Stimulated activated naive CD8-positive, alpha-beta T cell treated with anti-CD3 and anti-CD28 coated beads, Interleukin-15, Interleukin-2, amounts not matched to agents 100 ng/mL and 50 ng/mL, for 24 hours (primary cell): ENCODE measurements at regions not wholly inside any gene's neighbourhood (a gene's known extent, or its start where the extent isn't known, plus 50 kb on each side); places are given as distances from the start of the nearest gene placed in this dataset.
"Not testable (repeated sequence)": the region's sequence is repeated elsewhere in the genome, so short reads cannot be mapped to it uniquely, and the experiment has no call there.

Experiments used
- H3K27ac Mint-ChIP-seq: one replicate; pipeline ENCODE4 v1.8.0; 2021; ENCODE audit warnings: mild to moderate bottlenecking, mixed read lengths
- H3K27me3 Mint-ChIP-seq: one replicate; pipeline ENCODE4 v1.8.0; 2021; ENCODE audit warnings: mixed read lengths
- H3K36me3 Mint-ChIP-seq: one replicate; pipeline ENCODE4 v1.8.0; 2021; ENCODE audit warnings: low read depth, mixed read lengths
- H3K4me1 Mint-ChIP-seq: one replicate; pipeline ENCODE4 v1.8.0; 2021; ENCODE audit warnings: low read depth, mixed read lengths
- H3K4me3 Mint-ChIP-seq: one replicate; pipeline ENCODE4 v1.8.0; 2021; ENCODE audit warnings: mild to moderate bottlenecking, mixed read lengths
- H3K9me3 Mint-ChIP-seq: one replicate; pipeline ENCODE4 v1.8.0; 2021; ENCODE audit warnings: mixed read lengths

GRCh38 chr12:66808606-66809005 lies 129.7 kb upstream of the GRIP1 start:
- Mint-ChIP-seq H3K4me1 (peaks cover 9% of the 10 kb centered on the region), H3K36me3 (no peaks in the 10 kb centered on the region), H3K4me3 (no peak overlapping the region), H3K27ac (no peak overlapping the region), H3K9me3 (no peaks in the 10 kb centered on the region), H3K27me3 (peaks cover 3% of the 10 kb centered on the region)

- Mint-ChIP-seq H3K4me3 (no peak overlapping the region), H3K27ac (no peak overlapping the region), H3K36me3 (no peaks in the 10 kb centered on the region), H3K9me3 (no peaks in the 10 kb centered on the region), H3K27me3 (no peaks in the 10 kb centered on the region), H3K4me1 (peaks cover 12% of the 10 kb centered on the region)
Measured at GRCh38 chr12:66813137-66813892, 134.4 kb upstream of the GRIP1 start.

GRCh38 chr12:66819587-66819986 lies 140.7 kb upstream of the GRIP1 start:
- Mint-ChIP-seq H3K27ac (no peak overlapping the region), H3K27me3 (no peaks in the 10 kb centered on the region), H3K9me3 (no peaks in the 10 kb centered on the region), H3K4me1 (no peaks in the 10 kb centered on the region), H3K4me3 (no peak overlapping the region), H3K36me3 (no peaks in the 10 kb centered on the region)

DNA sequence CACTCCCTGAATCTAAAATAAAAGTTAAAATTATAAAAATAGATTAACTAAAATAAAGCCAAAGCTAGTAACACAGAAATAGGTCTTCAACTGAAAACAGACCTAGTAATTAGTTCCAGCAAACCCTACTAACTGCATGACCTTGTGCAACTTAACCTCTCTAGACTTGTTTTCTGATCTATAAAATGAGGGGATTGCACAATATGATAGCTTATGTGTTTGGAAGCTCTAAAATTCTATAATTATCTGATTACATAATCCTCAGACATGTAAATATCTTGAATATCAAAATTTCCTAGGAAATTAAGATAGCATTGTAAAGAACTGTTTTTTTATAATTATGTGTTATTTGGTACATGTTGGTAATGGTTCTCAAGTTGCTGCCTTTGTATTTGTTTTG lies 144.1 kb upstream of the GRIP1 start:
- Mint-ChIP-seq H3K27me3 (no peaks in the 10 kb centered on the region), H3K27ac (no peak overlapping the region), H3K4me3 (no peak overlapping the region), H3K9me3 (no peaks in the 10 kb centered on the region), H3K4me1 (peaks cover 3% of the 10 kb centered on the region), H3K36me3 (no peaks in the 10 kb centered on the region)

GRCh38 chr12:66823857-66824570 lies 145.1 kb upstream of the GRIP1 start:
- Mint-ChIP-seq H3K9me3 (no peaks in the 10 kb centered on the region), H3K27ac (no peak overlapping the region), H3K27me3 (no peaks in the 10 kb centered on the region), H3K36me3 (no peaks in the 10 kb centered on the region), H3K4me1 (peaks cover 10% of the 10 kb centered on the region), H3K4me3 (no peak overlapping the region)

GRCh38 chr12:66825921-66826320 lies 147.0 kb upstream of the GRIP1 start:
- not testable (repeated sequence) for H3K36me3 Mint-ChIP-seq, H3K9me3 Mint-ChIP-seq, H3K4me3 Mint-ChIP-seq, H3K27me3 Mint-ChIP-seq, H3K27ac Mint-ChIP-seq
- peaks cover 29% of the 10 kb centered on the region for H3K4me1 Mint-ChIP-seq

GRCh38 chr12:66829660-66830325 lies 150.9 kb upstream of the GRIP1 start:
- Mint-ChIP-seq H3K27ac (peak overlapping the region; percentile 10), H3K27me3 (no peaks in the 10 kb centered on the region), H3K9me3 (no peaks in the 10 kb centered on the region), H3K4me3 (no peak overlapping the region), H3K4me1 (peaks cover 47% of the 10 kb centered on the region), H3K36me3 (no peaks in the 10 kb centered on the region)

DNA sequence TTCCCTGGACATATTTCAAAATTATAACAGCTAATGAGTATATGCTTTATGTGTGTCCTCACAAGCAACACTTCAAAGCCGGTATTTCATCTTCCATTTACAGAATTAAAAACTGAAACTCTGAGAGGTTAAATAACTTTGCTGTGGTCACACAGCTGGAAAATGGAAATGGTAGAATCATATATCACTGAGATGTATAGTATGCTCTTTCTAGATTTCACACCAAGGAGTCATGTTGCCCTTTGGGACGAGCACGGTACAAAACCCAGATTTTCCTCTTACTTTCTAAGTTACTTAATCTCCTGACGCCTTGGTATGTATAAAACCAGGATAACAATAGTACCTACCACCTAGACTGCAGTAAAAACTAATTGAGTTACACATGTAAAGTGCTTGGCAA lies 152.6 kb upstream of the GRIP1 start:
- Mint-ChIP-seq H3K9me3 (no peaks in the 10 kb centered on the region), H3K27me3 (no peaks in the 10 kb centered on the region), H3K36me3 (no peaks in the 10 kb centered on the region), H3K4me1 (peaks cover 50% of the 10 kb centered on the region), H3K4me3 (no peak overlapping the region), H3K27ac (no peak overlapping the region)

GRCh38 chr12:66832997-66833396 lies 154.1 kb upstream of the GRIP1 start:
- Mint-ChIP-seq H3K27me3 (no peaks in the 10 kb centered on the region), H3K4me1 (peaks cover 59% of the 10 kb centered on the region), H3K4me3 (no peak overlapping the region), H3K9me3 (no peaks in the 10 kb centered on the region), H3K27ac (no peak overlapping the region), H3K36me3 (no peaks in the 10 kb centered on the region)

DNA sequence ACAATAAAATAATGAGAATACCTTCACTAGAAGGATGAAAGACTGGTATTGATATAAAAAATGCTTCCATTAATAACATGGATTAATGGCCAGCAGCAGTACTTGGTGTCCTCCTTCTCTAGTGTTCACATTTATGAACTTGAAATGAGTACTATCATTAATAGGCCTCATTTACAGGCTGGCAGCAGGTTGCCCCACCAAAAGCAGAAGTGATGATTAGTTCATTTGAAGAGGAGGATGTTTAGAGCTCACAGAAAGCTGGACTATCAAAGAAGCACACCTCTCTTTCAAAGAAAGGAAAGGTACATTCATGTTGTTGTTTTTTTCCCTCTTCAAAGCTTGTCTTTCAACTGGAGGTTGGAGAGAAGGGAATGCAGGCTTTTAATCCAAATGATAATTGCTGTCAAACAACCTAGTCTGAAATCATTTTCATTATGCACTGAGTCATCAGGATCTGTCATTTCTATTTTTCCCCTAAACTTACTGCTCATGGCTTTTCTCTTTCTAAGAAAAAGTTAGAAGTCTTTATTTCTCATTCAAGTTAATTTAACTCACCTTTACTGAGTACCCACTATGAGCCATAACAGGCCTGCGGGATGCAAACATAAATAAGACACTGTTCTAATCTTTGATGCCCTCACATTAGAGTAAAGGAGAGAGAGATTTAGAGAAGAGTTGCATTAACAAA lies 157.9 kb upstream of the GRIP1 start:
- no peaks in the 10 kb centered on the region for H3K9me3 Mint-ChIP-seq
- no peaks in the 10 kb centered on the region for H3K27me3 Mint-ChIP-seq
- no peak overlapping the region for H3K4me3 Mint-ChIP-seq
- peaks cover 25% of the 10 kb centered on the region for H3K4me1 Mint-ChIP-seq
- no peak overlapping the region for H3K27ac Mint-ChIP-seq
- H3K36me3 Mint-ChIP-seq, result no peaks in the 10 kb centered on the region

DNA sequence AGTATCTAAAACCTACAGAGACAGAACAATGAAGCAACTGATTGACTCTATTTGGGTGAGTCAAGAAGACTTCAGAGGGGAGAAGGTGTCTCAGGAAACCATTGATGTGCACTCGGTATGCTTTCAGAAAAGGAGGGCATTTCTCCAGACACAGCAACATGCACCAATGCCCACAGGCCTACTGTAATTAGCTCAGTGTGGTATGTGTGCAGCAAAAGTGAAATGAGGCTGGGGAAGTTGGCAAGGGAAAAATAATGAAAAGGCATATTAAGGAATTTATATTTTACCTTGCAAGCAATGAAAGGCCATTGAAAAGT lies 158.4 kb upstream of the GRIP1 start:
- H3K4me1 Mint-ChIP-seq, result peaks cover 20% of the 10 kb centered on the region
- no peak overlapping the region for H3K27ac Mint-ChIP-seq
- no peaks in the 10 kb centered on the region for H3K36me3 Mint-ChIP-seq
- no peak overlapping the region for H3K4me3 Mint-ChIP-seq
- no peaks in the 10 kb centered on the region for H3K27me3 Mint-ChIP-seq
- no peaks in the 10 kb centered on the region for H3K9me3 Mint-ChIP-seq

GRCh38 chr12:66838366-66838765 lies 159.5 kb upstream of the GRIP1 start:
- Mint-ChIP-seq H3K27ac (no peak overlapping the region), H3K27me3 (no peaks in the 10 kb centered on the region), H3K4me3 (no peak overlapping the region), H3K4me1 (peaks cover 15% of the 10 kb centered on the region), H3K36me3 (no peaks in the 10 kb centered on the region), H3K9me3 (no peaks in the 10 kb centered on the region)

DNA sequence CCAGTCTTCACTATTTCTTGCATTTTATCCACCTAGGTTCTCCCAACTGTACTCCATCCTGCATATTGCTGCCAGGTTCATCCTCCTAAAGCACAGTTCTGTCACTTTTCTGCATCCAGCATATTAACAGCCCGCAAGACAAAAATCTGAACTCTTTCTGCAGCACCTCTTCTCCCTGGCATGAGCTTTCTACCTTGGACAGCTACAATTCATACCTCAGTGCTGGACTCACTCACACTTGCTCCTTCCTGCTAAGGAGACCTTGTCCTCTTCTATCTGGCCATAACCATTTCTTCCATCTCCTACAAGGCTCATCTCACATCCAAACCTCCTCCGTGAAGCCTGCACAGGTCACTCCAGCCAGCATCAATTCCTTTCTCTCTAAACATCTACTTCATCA lies 170.1 kb upstream of the GRIP1 start:
- no peaks in the 10 kb centered on the region for H3K27me3 Mint-ChIP-seq
- H3K9me3 Mint-ChIP-seq, result no peaks in the 10 kb centered on the region
- H3K4me1 Mint-ChIP-seq, result no peaks in the 10 kb centered on the region
- H3K4me3 Mint-ChIP-seq, result no peak overlapping the region
- H3K36me3 Mint-ChIP-seq, result no peaks in the 10 kb centered on the region
- H3K27ac Mint-ChIP-seq, result no peak overlapping the region

DNA sequence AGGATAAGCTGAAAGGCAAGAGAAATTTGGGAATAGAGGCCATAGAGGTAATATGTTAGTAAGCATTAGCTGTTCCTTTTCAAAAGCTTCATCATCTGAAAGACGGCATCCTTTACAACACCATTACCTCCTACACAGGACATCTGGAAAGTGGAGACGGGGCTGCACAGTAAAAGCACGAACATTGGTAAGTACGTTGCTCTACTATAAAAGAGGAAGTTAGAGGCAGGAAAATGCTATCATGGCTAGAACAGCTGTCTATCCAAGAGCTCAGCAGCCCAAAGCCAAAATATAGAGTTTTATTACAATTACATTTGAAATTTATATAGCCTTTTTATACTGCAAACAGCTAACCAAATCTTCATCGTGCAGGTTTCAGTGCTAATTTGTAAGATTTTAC lies 172.3 kb upstream of the GRIP1 start:
- Mint-ChIP-seq H3K9me3 (no peaks in the 10 kb centered on the region), H3K27ac (no peak overlapping the region), H3K27me3 (no peaks in the 10 kb centered on the region), H3K36me3 (no peaks in the 10 kb centered on the region), H3K4me1 (no peaks in the 10 kb centered on the region), H3K4me3 (no peak overlapping the region)

- Mint-ChIP-seq H3K36me3 (no peaks in the 10 kb centered on the region), H3K4me3 (no peak overlapping the region), H3K27me3 (no peaks in the 10 kb centered on the region), H3K9me3 (no peaks in the 10 kb centered on the region), H3K27ac (no peak overlapping the region), H3K4me1 (no peaks in the 10 kb centered on the region)
Measured at GRCh38 chr12:66852091-66852490, 173.2 kb upstream of the GRIP1 start.
